ENCODE measurements at regions not wholly inside any gene's neighbourhood (a gene's known extent, or its start where the extent isn't known, plus 50 kb on each side); places are given as distances from the start of the nearest gene placed in this dataset.

GRCh38 chr9:87198716-87199115 is 251.4 kb upstream of the GAS1 start:
- 81 to 86% methylated on average over 3 of the region's 3 CpGs for WGBS, 2 donors
- H3K27me3 ChIP-seq (ENCODE audit: control insufficient read depth in 3 of 3, insufficient read depth in 3 of 3, low read length in 2 of 3), result no peaks in the 10 kb centered on the region

GRCh38 chr9:87199278-87199677 is 252.0 kb upstream of the GAS1 start:
- Histone ChIP-seq H3K27me3 (ENCODE audit: control insufficient read depth in 3 of 3, insufficient read depth in 3 of 3, low read length in 2 of 3) (no peaks in the 10 kb centered on the region), H3K9ac (ENCODE audit: insufficient read depth in 1 of 2, low read length in 2 of 2) (no peak overlapping the region), H3K4me1 (ENCODE audit: control insufficient read depth in 5 of 5, insufficient read depth in 5 of 5, low read length in 5 of 5) (peaks cover 0 to 26% (median 2%) of the 10 kb centered on the region in 5 donors), H3K27ac (ENCODE audit: low read depth in 1 of 2, low read length in 1 of 2) (no peak overlapping the region), H3K9me3 (ENCODE audit: control insufficient read depth in 4 of 4, insufficient read depth in 3 of 4, low read length in 3 of 4) (peaks cover 0 to 3% (median 0%) of the 10 kb centered on the region in 4 donors), H3K36me3 (ENCODE audit: control insufficient read depth in 4 of 4, insufficient read depth in 4 of 4, low read length in 4 of 4) (no peaks in the 10 kb centered on the region), H3K4me3 (no peak overlapping the region)
- 78 to 79% methylated on average over 5 of the region's 5 CpGs for WGBS, 2 donors
- no peak for TF ChIP-seq CTCF (IDR thresholded peaks at IDR 0.05; ENCODE audit: control extremely low read depth, extremely low read depth)
- DNase-seq, result peak in 2 of 3 donors; percentile 70
- ATAC-seq (ENCODE audit: insufficient read depth, low FRiP score), result no peak

More at GRCh38 chr9:87198716-87199115, 251.4 kb upstream of the GAS1 start:
- Histone ChIP-seq H3K4me3 (no peak overlapping the region), H3K27ac (ENCODE audit: low read depth in 1 of 2, low read length in 1 of 2) (no peak overlapping the region), H3K36me3 (ENCODE audit: control insufficient read depth in 4 of 4, insufficient read depth in 4 of 4, low read length in 4 of 4) (no peaks in the 10 kb centered on the region), H3K4me1 (ENCODE audit: control insufficient read depth in 5 of 5, insufficient read depth in 5 of 5, low read length in 5 of 5) (peaks cover 0 to 26% (median 2%) of the 10 kb centered on the region in 5 donors), H3K9me3 (ENCODE audit: control insufficient read depth in 4 of 4, insufficient read depth in 3 of 4, low read length in 3 of 4) (peaks cover 0 to 5% (median 0%) of the 10 kb centered on the region in 4 donors), H3K9ac (ENCODE audit: insufficient read depth in 1 of 2, low read length in 2 of 2) (no peak overlapping the region)
- ATAC-seq (ENCODE audit: insufficient read depth, low FRiP score) (no peak), DNase-seq (peak in 1 of 3 donors; percentile 15)
- no peak for TF ChIP-seq CTCF (IDR thresholded peaks at IDR 0.05; ENCODE audit: control extremely low read depth, extremely low read depth)

DNA sequence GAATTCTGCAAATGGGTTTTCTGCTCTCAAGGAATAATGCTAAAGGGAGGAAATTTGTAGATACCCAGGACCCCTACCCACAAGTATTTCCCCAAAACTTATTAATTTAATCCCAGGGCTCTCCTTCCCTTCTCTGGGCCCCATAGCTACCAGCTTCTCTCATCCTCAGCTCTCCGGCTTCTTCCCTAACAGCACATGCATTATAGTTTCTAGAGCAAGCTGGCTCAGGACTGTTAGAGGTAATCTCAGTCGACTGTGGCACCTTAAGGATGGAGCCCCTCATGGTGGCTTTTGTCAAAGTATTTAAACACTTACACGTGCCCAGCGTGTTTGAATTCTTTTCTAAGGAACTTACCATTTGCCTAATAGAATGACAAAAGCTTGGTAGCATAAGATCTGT is 252.5 kb upstream of the GAS1 start:
- H3K9me3 ChIP-seq (ENCODE audit: control insufficient read depth in 4 of 4, insufficient read depth in 3 of 4, low read length in 3 of 4), result peaks cover 0 to 3% (median 0%) of the 10 kb centered on the region in 4 donors
- no peak overlapping the region for H3K9ac ChIP-seq (ENCODE audit: insufficient read depth in 1 of 2, low read length in 2 of 2)
- no peaks in the 10 kb centered on the region for H3K27me3 ChIP-seq (ENCODE audit: control insufficient read depth in 3 of 3, insufficient read depth in 3 of 3, low read length in 2 of 3)
- no peak for TF ChIP-seq CTCF (IDR thresholded peaks at IDR 0.05; ENCODE audit: control extremely low read depth, extremely low read depth)
- ATAC-seq (ENCODE audit: insufficient read depth, low FRiP score), result no peak
- no peak for DNase-seq
- no peak overlapping the region for H3K4me3 ChIP-seq
- no peaks in the 10 kb centered on the region for H3K36me3 ChIP-seq (ENCODE audit: control insufficient read depth in 4 of 4, insufficient read depth in 4 of 4, low read length in 4 of 4)
- no peak overlapping the region for H3K27ac ChIP-seq (ENCODE audit: low read depth in 1 of 2, low read length in 1 of 2)
- 73% methylated on average over 4 of the region's 4 CpGs for WGBS, 2 donors
- peaks cover 0 to 26% (median 2%) of the 10 kb centered on the region in 5 donors for H3K4me1 ChIP-seq (ENCODE audit: control insufficient read depth in 5 of 5, insufficient read depth in 5 of 5, low read length in 5 of 5)

DNA sequence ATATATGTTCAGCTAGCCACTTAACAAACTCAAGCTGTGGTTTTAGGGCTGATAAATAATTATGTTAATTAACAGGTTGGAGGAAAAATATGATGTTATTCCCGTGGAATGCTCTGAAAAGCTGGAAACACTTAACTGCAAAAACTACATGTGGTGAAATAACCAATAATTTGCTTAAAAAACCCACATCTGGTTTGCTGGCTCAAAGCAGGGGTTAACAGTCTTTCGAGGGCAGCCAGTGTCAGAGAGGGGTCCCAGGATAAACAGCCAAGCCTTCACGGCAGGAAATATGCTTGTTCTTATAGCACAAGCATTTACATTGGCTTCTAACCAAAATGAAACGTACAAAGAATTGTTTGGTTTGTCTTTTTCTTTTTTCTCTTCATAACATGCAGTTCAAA is 254.0 kb upstream of the GAS1 start:
- 26 to 56% methylated on average over 4 of the region's 4 CpGs for WGBS, 2 donors
- H3K9ac ChIP-seq (ENCODE audit: insufficient read depth in 1 of 2, low read length in 2 of 2), result peak overlapping the region in 1 of 2 donors; percentile 34
- H3K36me3 ChIP-seq (ENCODE audit: control insufficient read depth in 4 of 4, insufficient read depth in 4 of 4, low read length in 4 of 4), result no peaks in the 10 kb centered on the region
- no peaks in the 10 kb centered on the region for H3K27me3 ChIP-seq (ENCODE audit: control insufficient read depth in 3 of 3, insufficient read depth in 3 of 3, low read length in 2 of 3)
- no peak overlapping the region for H3K27ac ChIP-seq (ENCODE audit: low read depth in 1 of 2, low read length in 1 of 2)
- H3K9me3 ChIP-seq (ENCODE audit: control insufficient read depth in 4 of 4, insufficient read depth in 3 of 4, low read length in 3 of 4), result peaks cover 0 to 3% (median 0%) of the 10 kb centered on the region in 4 donors
- no peak for ATAC-seq (ENCODE audit: insufficient read depth, low FRiP score)
- H3K4me3 ChIP-seq, result no peak overlapping the region
- TF ChIP-seq CTCF (IDR thresholded peaks at IDR 0.05; ENCODE audit: control extremely low read depth, extremely low read depth), result no peak
- peaks cover 0 to 26% (median 2%) of the 10 kb centered on the region in 5 donors for H3K4me1 ChIP-seq (ENCODE audit: control insufficient read depth in 5 of 5, insufficient read depth in 5 of 5, low read length in 5 of 5)
- DNase-seq, result peak; percentile 73 to 92 (median 90)

Measured in lung (tissue), 11 donors.